Subcutaneous abdominal adipose tissue (tissue), 5 donors: ENCODE measurements at regions not wholly inside any gene's neighbourhood (a gene's known extent, or its start where the extent isn't known, plus 50 kb on each side); places are given as distances from the start of the nearest gene placed in this dataset.

Experiments
- H3K27ac ChIP-seq: one replicate; pipeline ENCODE4 v1.7.0; 2013; ENCODE audit warnings: low read depth, mild to moderate bottlenecking, inconsistent platforms, low read length, moderate library complexity
- H3K27me3 ChIP-seq, 5 donors: one replicate each; pipeline ENCODE4 v1.7.0; 2013; ENCODE audit warnings: low read length in 5 of 5, inconsistent platforms in 1 of 5; ENCODE audit not compliant: control insufficient read depth in 5 of 5, insufficient read depth in 4 of 5
- H3K36me3 ChIP-seq, 5 donors: one replicate each; pipeline ENCODE4 v1.7.0; 2013; ENCODE audit warnings: low read length in 5 of 5; ENCODE audit not compliant: control insufficient read depth in 5 of 5, insufficient read depth in 5 of 5
- H3K4me1 ChIP-seq, 5 donors: one replicate each; pipeline ENCODE4 v1.7.0; 2013; ENCODE audit warnings: low read length in 5 of 5, mild to moderate bottlenecking in 3 of 5, moderate library complexity in 1 of 5; ENCODE audit not compliant: control insufficient read depth in 5 of 5, insufficient read depth in 5 of 5
- H3K4me3 ChIP-seq, 5 donors: one replicate each; pipeline ENCODE4 v1.7.0; 2013; ENCODE audit warnings: low read length in 5 of 5, low read depth in 1 of 5
- H3K9ac ChIP-seq, 5 donors: one replicate each; pipeline ENCODE4 v1.7.0; 2013; ENCODE audit warnings: low read length in 5 of 5, mild to moderate bottlenecking in 4 of 5, moderate library complexity in 3 of 5
- H3K9me3 ChIP-seq, 5 donors: one replicate each; pipeline ENCODE4 v1.7.0; 2013; ENCODE audit warnings: low read length in 5 of 5; ENCODE audit not compliant: control insufficient read depth in 5 of 5
- donor health status: healthy.
- donor health status: healthy.
- donor health status: healthy.
- donor health status: healthy.
- donor health status: healthy.

- Histone ChIP-seq H3K4me3 (no peak overlapping the region), H3K27ac (no peak overlapping the region), H3K36me3 (no peaks in the 10 kb centered on the region), H3K9ac (no peak overlapping the region), H3K9me3 (no peaks in the 10 kb centered on the region), H3K27me3 (no peaks in the 10 kb centered on the region), H3K4me1 (no peaks in the 10 kb centered on the region)
These were observed 1830.0 kb upstream of the AGA start for GRCh38 chr4:179272282-179272681.

- Histone ChIP-seq H3K27ac (no peak overlapping the region), H3K9me3 (no peaks in the 10 kb centered on the region), H3K4me3 (no peak overlapping the region), H3K4me1 (no peaks in the 10 kb centered on the region), H3K27me3 (no peaks in the 10 kb centered on the region), H3K36me3 (no peaks in the 10 kb centered on the region), H3K9ac (no peak overlapping the region)
These were observed 1836.4 kb upstream of the AGA start for GRCh38 chr4:179278647-179279046.

- Histone ChIP-seq H3K9me3 (peaks cover 0 to 3% (median 0%) of the 10 kb centered on the region in 5 donors), H3K36me3 (no peaks in the 10 kb centered on the region), H3K4me1 (no peaks in the 10 kb centered on the region), H3K27ac (no peak overlapping the region), H3K9ac (no peak overlapping the region), H3K27me3 (no peaks in the 10 kb centered on the region), H3K4me3 (no peak overlapping the region)
These were observed 1843.5 kb upstream of the AGA start for GRCh38 chr4:179285696-179286095.

- Histone ChIP-seq H3K4me1 (no peaks in the 10 kb centered on the region), H3K27ac (no peak overlapping the region)
These were observed 1849.4 kb upstream of the AGA start for GRCh38 chr4:179291657-179292056.

GRCh38 chr4:179292468-179292867, 1850.2 kb upstream of the AGA start:
- Histone ChIP-seq H3K4me1 (no peaks in the 10 kb centered on the region), H3K27ac (no peak overlapping the region), H3K4me3 (no peak overlapping the region), H3K36me3 (no peaks in the 10 kb centered on the region), H3K9ac (no peak overlapping the region), H3K27me3 (no peaks in the 10 kb centered on the region), H3K9me3 (peaks cover 0 to 5% (median 0%) of the 10 kb centered on the region in 5 donors)

More at GRCh38 chr4:179291657-179292056, 1849.4 kb upstream of the AGA start:
- H3K4me3 ChIP-seq: no peak overlapping the region
- peaks cover 0 to 5% (median 0%) of the 10 kb centered on the region in 5 donors for H3K9me3 ChIP-seq
- H3K36me3 ChIP-seq: no peaks in the 10 kb centered on the region
- no peak overlapping the region for H3K9ac ChIP-seq
- no peaks in the 10 kb centered on the region for H3K27me3 ChIP-seq

- Histone ChIP-seq H3K9me3 (peaks cover 0 to 14% (median 0%) of the 10 kb centered on the region in 5 donors), H3K4me3 (no peak overlapping the region), H3K27ac (no peak overlapping the region), H3K36me3 (no peaks in the 10 kb centered on the region), H3K27me3 (no peaks in the 10 kb centered on the region), H3K9ac (no peak overlapping the region), H3K4me1 (no peaks in the 10 kb centered on the region)
These were observed 1865.3 kb upstream of the AGA start for GRCh38 chr4:179307297-179308136.

- H3K9me3 ChIP-seq: peaks cover 0 to 4% (median 0%) of the 10 kb centered on the region in 5 donors
- no peaks in the 10 kb centered on the region for H3K36me3 ChIP-seq
- H3K27me3 ChIP-seq: no peaks in the 10 kb centered on the region
- H3K4me1 ChIP-seq: no peaks in the 10 kb centered on the region
- H3K9ac ChIP-seq: no peak overlapping the region
- H3K27ac ChIP-seq: no peak overlapping the region
- no peak overlapping the region for H3K4me3 ChIP-seq
These were observed 1871.6 kb upstream of the AGA start for GRCh38 chr4:179313823-179314222.

GRCh38 chr4:179325181-179325580, 1882.9 kb upstream of the AGA start:
- no peak overlapping the region for H3K9ac ChIP-seq
- H3K9me3 ChIP-seq: no peaks in the 10 kb centered on the region
- H3K36me3 ChIP-seq: no peaks in the 10 kb centered on the region
- no peak overlapping the region for H3K27ac ChIP-seq
- no peak overlapping the region for H3K4me3 ChIP-seq
- H3K4me1 ChIP-seq: no peaks in the 10 kb centered on the region
- H3K27me3 ChIP-seq: no peaks in the 10 kb centered on the region

GRCh38 chr4:179328627-179329026, 1886.4 kb upstream of the AGA start:
- Histone ChIP-seq H3K27ac (no peak overlapping the region), H3K36me3 (no peaks in the 10 kb centered on the region), H3K4me1 (no peaks in the 10 kb centered on the region)

GRCh38 chr4:179331362-179331761, 1889.1 kb upstream of the AGA start:
- Histone ChIP-seq H3K9me3 (no peaks in the 10 kb centered on the region), H3K4me1 (no peaks in the 10 kb centered on the region), H3K27me3 (no peaks in the 10 kb centered on the region), H3K27ac (no peak overlapping the region), H3K36me3 (no peaks in the 10 kb centered on the region), H3K9ac (no peak overlapping the region), H3K4me3 (no peak overlapping the region)

More at GRCh38 chr4:179328627-179329026, 1886.4 kb upstream of the AGA start:
- H3K27me3 ChIP-seq: no peaks in the 10 kb centered on the region
- H3K9ac ChIP-seq: no peak overlapping the region
- no peaks in the 10 kb centered on the region for H3K9me3 ChIP-seq
- H3K4me3 ChIP-seq: no peak overlapping the region
